ENCODE measurements at regions not wholly inside any gene's neighbourhood (a gene's known extent, or its start where the extent isn't known, plus 50 kb on each side); places are given as distances from the start of the nearest gene placed in this dataset.
A peak's percentile ranks its signal among the peaks of the same experiment; 100 is the strongest.

GRCh38 chr3:106643684-106644161, 733.5 kb upstream of the CCDC54 start:
- DNase-seq, result no peak

- DNase-seq, result peak; percentile 26
Observed at GRCh38 chr3:106673926-106674569, 703.2 kb upstream of the CCDC54 start.

GRCh38 chr3:106675451-106675850, 701.8 kb upstream of the CCDC54 start:
- no peak for DNase-seq

GRCh38 chr3:106678657-106679390, 698.4 kb upstream of the CCDC54 start:
- no peak for DNase-seq

GRCh38 chr3:106683953-106684620, 693.2 kb upstream of the CCDC54 start:
- peak; percentile 1 for DNase-seq

GRCh38 chr3:106685745-106686144, 691.5 kb upstream of the CCDC54 start:
- no peak for DNase-seq

- DNase-seq, result no peak
Observed at GRCh38 chr3:106687905-106688304, 689.3 kb upstream of the CCDC54 start.

GRCh38 chr3:106688464-106688863, 688.8 kb upstream of the CCDC54 start:
- peak; percentile 93 for DNase-seq

GRCh38 chr3:106691476-106691875, 685.8 kb upstream of the CCDC54 start:
- no peak for DNase-seq

GRCh38 chr3:106692624-106693023, 684.6 kb upstream of the CCDC54 start:
- no peak for DNase-seq

- no peak for DNase-seq
Observed at GRCh38 chr3:106699122-106699521, 678.1 kb upstream of the CCDC54 start.

GRCh38 chr3:106700981-106701380, 676.3 kb upstream of the CCDC54 start:
- DNase-seq, result no peak

- no peak for DNase-seq
Observed at GRCh38 chr3:106703524-106703923, 673.7 kb upstream of the CCDC54 start.

- DNase-seq, result no peak
Observed at GRCh38 chr3:106707347-106707746, 669.9 kb upstream of the CCDC54 start.

GRCh38 chr3:106710596-106710995, 666.6 kb upstream of the CCDC54 start:
- DNase-seq, result no peak

GRCh38 chr3:106711650-106712049, 665.6 kb upstream of the CCDC54 start:
- DNase-seq, result peak; percentile 81

GRCh38 chr3:106714400-106714799, 662.8 kb upstream of the CCDC54 start:
- DNase-seq, result no peak

GRCh38 chr3:106715286-106715685, 662.0 kb upstream of the CCDC54 start:
- no peak for DNase-seq

- no peak for DNase-seq
Observed at GRCh38 chr3:106717178-106717780, 660.0 kb upstream of the CCDC54 start.

- no peak for DNase-seq
Observed at GRCh38 chr3:106719077-106719476, 658.2 kb upstream of the CCDC54 start.

GRCh38 chr3:106719583-106719982, 657.7 kb upstream of the CCDC54 start:
- DNase-seq, result no peak

GRCh38 chr3:106720510-106720909, 656.7 kb upstream of the CCDC54 start:
- DNase-seq, result no peak

GRCh38 chr3:106725566-106725965, 651.7 kb upstream of the CCDC54 start:
- DNase-seq, result no peak
